H1 (cell line): ENCODE measurements at regions not wholly inside any gene's neighbourhood (a gene's known extent, or its start where the extent isn't known, plus 50 kb on each side); places are given as distances from the start of the nearest gene placed in this dataset.

ENCODE experiments used
- CTCF ChIP-seq, 3 experiments: IDR thresholded peaks; 1 replicate in 2 of 3; 2 replicates in 1 of 3; pipeline versions ENCODE4 v1.5.1 to v1.6.1; 2011; ENCODE audit warnings: low read length in 3 of 3, mild to moderate bottlenecking in 3 of 3, inconsistent platforms in 2 of 3, low read depth in 1 of 3, moderate library complexity in 1 of 3; ENCODE audit not compliant: insufficient read depth in 1 of 3; ENCODE audit errors: control extremely low read depth in 1 of 3
- EZH2 ChIP-seq: fragments of 200-600 bp; sonication (generic); IDR thresholded peaks from 2 replicates; pipeline ENCODE4 v1.7.1; 2012; ENCODE audit warnings: low read depth, mild to moderate bottlenecking, moderate library complexity, low read length, inconsistent platforms; ENCODE audit not compliant: severe bottlenecking

- TF ChIP-seq EZH2 (no peak), CTCF (IDR thresholded peaks at IDR 0.05; ENCODE audit: control extremely low read depth in 1 of 3, insufficient read depth in 1 of 3, low read depth in 1 of 3, low read length in 3 of 3) (no peak)
Measured at GRCh38 chrX:10030570-10030969, 63.4 kb downstream of the CLDN34 start.
